ENCODE measurements at regions not wholly inside any gene's neighbourhood (a gene's known extent, or its start where the extent isn't known, plus 50 kb on each side); places are given as distances from the start of the nearest gene placed in this dataset.
A peak's percentile ranks its signal among the peaks of the same experiment; 100 is the strongest.

GRCh38 chr5:92581249-92581648 is 999.8 kb downstream of the NR2F1-AS1 start:
- no peak for TF ChIP-seq CTCF (IDR thresholded peaks at IDR 0.05; ENCODE audit: low read depth, low read length)
- H3K4me3 ChIP-seq (ENCODE audit: low read depth, low read length): no peak overlapping the region
- in situ Hi-C loops (cut with HindIII; ENCODE audit: low sequenced_read_pairs): no loop called here
- DNase-seq (ENCODE audit: low read depth, low spot score): peak; percentile 66

- DNase-seq (ENCODE audit: low read depth, low spot score): no peak
- in situ Hi-C loops (cut with HindIII; ENCODE audit: low sequenced_read_pairs): no loop called here
- H3K4me3 ChIP-seq (ENCODE audit: low read depth, low read length): no peak overlapping the region
- no peak for TF ChIP-seq CTCF (IDR thresholded peaks at IDR 0.05; ENCODE audit: low read depth, low read length)
Observed at GRCh38 chr5:92580814-92581213, 1000.2 kb downstream of the NR2F1-AS1 start.

GRCh38 chr5:92574023-92574422 is 1007.0 kb downstream of the NR2F1-AS1 start:
- in situ Hi-C loops (cut with HindIII; ENCODE audit: low sequenced_read_pairs): no loop called here
- TF ChIP-seq CTCF (IDR thresholded peaks at IDR 0.05; ENCODE audit: low read depth, low read length): no peak

GRCh38 chr5:92568522-92568921 is 1012.5 kb downstream of the NR2F1-AS1 start:
- no peak for DNase-seq (ENCODE audit: low read depth, low spot score)
- no peak for TF ChIP-seq CTCF (IDR thresholded peaks at IDR 0.05; ENCODE audit: low read depth, low read length)
- in situ Hi-C loops (cut with HindIII; ENCODE audit: low sequenced_read_pairs): no loop called here
- no peak overlapping the region for H3K4me3 ChIP-seq (ENCODE audit: low read depth, low read length)

More at GRCh38 chr5:92574023-92574422, 1007.0 kb downstream of the NR2F1-AS1 start:
- H3K4me3 ChIP-seq (ENCODE audit: low read depth, low read length): no peak overlapping the region
- no peak for DNase-seq (ENCODE audit: low read depth, low spot score)

GRCh38 chr5:92567831-92568450 is 1013.1 kb downstream of the NR2F1-AS1 start:
- in situ Hi-C loops (cut with HindIII; ENCODE audit: low sequenced_read_pairs): no loop called here
- no peak for TF ChIP-seq CTCF (IDR thresholded peaks at IDR 0.05; ENCODE audit: low read depth, low read length)
- no peak for DNase-seq (ENCODE audit: low read depth, low spot score)
- no peak overlapping the region for H3K4me3 ChIP-seq (ENCODE audit: low read depth, low read length)

- no peak overlapping the region for H3K4me3 ChIP-seq (ENCODE audit: low read depth, low read length)
- DNase-seq (ENCODE audit: low read depth, low spot score): no peak
- no peak for TF ChIP-seq CTCF (IDR thresholded peaks at IDR 0.05; ENCODE audit: low read depth, low read length)
- in situ Hi-C loops (cut with HindIII; ENCODE audit: low sequenced_read_pairs): no loop called here
Observed at GRCh38 chr5:92566113-92566786, 1014.8 kb downstream of the NR2F1-AS1 start.
